ENCODE measurements at regions not wholly inside any gene's neighbourhood (a gene's known extent, or its start where the extent isn't known, plus 50 kb on each side); places are given as distances from the start of the nearest gene placed in this dataset.

- TF ChIP-seq, protein P1, sequence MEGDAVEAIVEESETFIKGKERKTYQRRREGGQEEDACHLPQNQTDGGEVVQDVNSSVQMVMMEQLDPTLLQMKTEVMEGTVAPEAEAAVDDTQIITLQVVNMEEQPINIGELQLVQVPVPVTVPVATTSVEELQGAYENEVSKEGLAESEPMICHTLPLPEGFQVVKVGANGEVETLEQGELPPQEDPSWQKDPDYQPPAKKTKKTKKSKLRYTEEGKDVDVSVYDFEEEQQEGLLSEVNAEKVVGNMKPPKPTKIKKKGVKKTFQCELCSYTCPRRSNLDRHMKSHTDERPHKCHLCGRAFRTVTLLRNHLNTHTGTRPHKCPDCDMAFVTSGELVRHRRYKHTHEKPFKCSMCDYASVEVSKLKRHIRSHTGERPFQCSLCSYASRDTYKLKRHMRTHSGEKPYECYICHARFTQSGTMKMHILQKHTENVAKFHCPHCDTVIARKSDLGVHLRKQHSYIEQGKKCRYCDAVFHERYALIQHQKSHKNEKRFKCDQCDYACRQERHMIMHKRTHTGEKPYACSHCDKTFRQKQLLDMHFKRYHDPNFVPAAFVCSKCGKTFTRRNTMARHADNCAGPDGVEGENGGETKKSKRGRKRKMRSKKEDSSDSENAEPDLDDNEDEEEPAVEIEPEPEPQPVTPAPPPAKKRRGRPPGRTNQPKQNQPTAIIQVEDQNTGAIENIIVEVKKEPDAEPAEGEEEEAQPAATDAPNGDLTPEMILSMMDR (IDR thresholded peaks at IDR 0.05; ENCODE audit: low read depth, low read length), result no peak
- H3K4me3 ChIP-seq (ENCODE audit: low read depth, low read length), result no peak overlapping the region
These were observed 118.9 kb upstream of the UBL3 start for GRCh38 chr13:29969286-29969685.

DNA sequence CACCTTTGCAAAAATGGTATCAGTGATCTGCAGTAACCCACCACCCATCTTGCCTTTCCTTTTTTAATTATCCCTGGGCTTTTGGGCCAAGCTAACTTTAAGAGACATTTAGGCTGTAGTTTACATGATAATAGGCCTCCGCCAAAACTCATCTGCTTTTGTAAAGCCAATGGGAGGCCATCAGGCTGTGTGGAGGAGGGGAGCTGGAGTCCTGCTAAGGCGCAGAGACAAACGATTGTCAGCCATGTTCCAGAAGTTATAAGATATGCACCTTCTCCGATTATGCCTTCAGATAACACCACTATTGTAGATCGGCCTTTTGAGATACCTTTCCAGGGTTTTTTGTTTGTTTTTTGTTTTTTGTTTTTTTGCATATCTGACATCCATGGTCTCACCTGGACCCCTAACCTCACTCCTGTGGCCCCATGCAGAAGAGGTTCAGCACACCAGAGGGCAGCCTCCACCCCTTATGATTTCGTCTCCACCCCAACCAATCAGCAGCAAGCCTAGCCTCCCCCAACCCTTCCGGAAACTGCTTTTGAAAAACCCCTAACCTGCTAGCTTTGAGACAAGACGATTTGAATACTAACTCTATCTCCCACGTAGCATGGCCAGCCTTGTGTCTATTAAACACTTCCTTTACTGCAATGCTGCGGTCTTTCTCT, 113.9 kb upstream of the UBL3 start:
- TF ChIP-seq, protein P1 (IDR thresholded peaks at IDR 0.05; ENCODE audit: low read depth, low read length), result no peak
- H3K4me3 ChIP-seq (ENCODE audit: low read depth, low read length), result no peak overlapping the region

DNA sequence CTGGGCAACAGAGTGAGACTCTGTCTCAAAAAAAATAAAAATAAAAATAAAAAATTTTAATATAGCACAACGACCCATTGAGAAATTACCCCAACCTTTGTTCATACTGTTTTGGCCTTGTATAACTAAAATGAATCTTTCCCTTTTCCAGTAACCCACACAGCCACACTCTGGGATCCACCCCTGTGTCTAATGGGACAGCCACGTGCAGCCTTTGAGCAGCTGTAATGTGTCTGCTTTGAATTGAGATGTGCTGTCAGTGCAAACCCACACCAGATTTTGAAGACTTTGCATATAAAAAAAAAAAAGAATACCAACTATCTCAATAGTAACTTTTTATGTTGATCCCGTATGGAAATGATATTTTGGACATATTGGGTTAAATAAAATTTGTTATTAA, 112.7 kb upstream of the UBL3 start:
- TF ChIP-seq, protein P1 (IDR thresholded peaks at IDR 0.05; ENCODE audit: low read depth, low read length), result no peak

DNA sequence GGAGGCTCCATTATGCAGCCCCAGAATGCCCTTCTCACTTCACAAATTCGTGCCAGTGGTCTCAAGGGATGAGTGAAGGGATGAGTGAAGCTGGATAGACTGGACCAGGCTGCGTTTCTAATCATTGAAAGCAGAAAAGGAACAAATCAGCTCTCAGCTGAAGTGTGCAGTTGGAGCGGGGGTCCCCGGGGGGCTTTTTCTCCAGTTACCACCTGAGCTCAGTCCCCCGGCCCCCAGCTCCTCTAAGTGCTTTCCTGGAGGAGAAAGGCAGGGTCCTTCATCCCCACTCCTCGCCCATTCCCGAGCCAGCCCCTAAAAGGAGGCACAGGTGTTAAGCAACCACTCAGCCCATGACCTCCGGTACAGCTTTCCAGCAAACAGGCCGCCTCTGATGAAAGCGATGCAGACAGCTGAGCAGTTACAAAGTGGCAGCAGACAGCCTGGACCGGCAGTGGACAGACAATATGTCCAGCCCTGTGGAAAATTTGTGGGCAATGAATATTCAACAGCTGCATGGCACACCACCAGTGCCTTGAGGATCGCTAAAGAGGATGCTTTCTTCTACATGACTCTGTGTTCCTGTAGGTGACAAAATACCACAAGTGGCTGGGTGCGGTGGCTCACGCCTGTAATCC, 110.7 kb upstream of the UBL3 start:
- no peak overlapping the region for H3K4me3 ChIP-seq (ENCODE audit: low read depth, low read length)
- TF ChIP-seq, protein P1 (IDR thresholded peaks at IDR 0.05; ENCODE audit: low read depth, low read length), result no peak

More for the DNA sequence above, 112.7 kb upstream of the UBL3 start:
- no peak overlapping the region for H3K4me3 ChIP-seq (ENCODE audit: low read depth, low read length)

GRCh38 chr13:29959603-29960002, 109.2 kb upstream of the UBL3 start:
- no peak overlapping the region for H3K4me3 ChIP-seq (ENCODE audit: low read depth, low read length)
- TF ChIP-seq, protein P1 (IDR thresholded peaks at IDR 0.05; ENCODE audit: low read depth, low read length), result no peak

DNA sequence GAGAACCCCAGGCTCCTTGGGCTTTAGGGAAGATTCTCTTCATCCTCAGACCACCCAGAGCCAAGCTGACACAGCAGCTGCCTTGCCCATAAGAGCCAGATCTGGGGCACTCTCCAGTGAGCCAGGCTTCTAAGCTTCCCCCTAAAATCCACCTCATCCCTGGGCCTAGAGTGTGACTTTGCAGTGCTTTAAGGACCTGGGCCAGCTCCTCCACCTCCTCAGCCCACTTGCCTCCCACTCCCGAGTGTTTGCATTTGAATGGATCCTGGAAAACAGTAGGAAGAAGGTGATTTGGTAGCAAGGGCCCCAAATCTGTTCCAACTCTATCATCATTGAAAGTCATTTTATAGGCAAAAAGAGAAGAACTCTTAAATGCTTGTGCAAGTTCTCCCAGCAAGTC, 108.7 kb upstream of the UBL3 start:
- no peak overlapping the region for H3K4me3 ChIP-seq (ENCODE audit: low read depth, low read length)
- TF ChIP-seq, protein P1 (IDR thresholded peaks at IDR 0.05; ENCODE audit: low read depth, low read length), result no peak

DNA sequence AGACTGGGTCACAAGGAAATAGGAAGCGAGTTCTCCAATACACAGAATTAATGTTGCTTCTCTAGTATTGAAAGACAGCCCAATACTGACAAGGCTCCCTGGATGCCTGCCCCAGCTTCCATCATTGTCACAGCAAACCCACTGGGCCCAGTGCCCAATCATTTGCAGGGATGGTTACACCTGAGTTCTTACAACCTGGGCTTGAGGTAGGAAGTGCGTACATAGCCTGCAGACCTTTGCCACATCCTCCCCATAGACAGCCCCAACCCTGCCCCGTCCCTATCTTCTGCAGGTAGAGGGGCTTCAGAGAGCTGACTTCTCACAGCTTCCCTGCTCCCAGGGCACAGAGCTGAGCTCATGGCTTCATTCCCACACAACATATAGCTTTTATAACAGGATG, 108.1 kb upstream of the UBL3 start:
- TF ChIP-seq, protein P1 (IDR thresholded peaks at IDR 0.05; ENCODE audit: low read depth, low read length), result no peak

More for the DNA sequence above, 108.1 kb upstream of the UBL3 start:
- H3K4me3 ChIP-seq (ENCODE audit: low read depth, low read length), result no peak overlapping the region
